Gastroesophageal sphincter (tissue), 4 donors: ENCODE measurements at regions not wholly inside any gene's neighbourhood (a gene's known extent, or its start where the extent isn't known, plus 50 kb on each side); places are given as distances from the start of the nearest gene placed in this dataset.

Source experiments
- ATAC-seq: fragments of 150-250 bp; one replicate; pipeline ENCODE4 v1.9.1; 2016; ENCODE audit warnings: mild to moderate bottlenecking, moderate library complexity
- H3K27ac ChIP-seq, 4 donors: fragments of 200-600 bp; sonication (generic) in 3 of 4; 1 replicate in 3 of 4; 2 replicates in 1 of 4; pipeline ENCODE4 v1.5.1; 2016 to 2019
- H3K27me3 ChIP-seq: fragments of 200-600 bp; sonication (generic); one replicate; pipeline ENCODE4 v1.5.1; 2019
- H3K36me3 ChIP-seq, 2 donors: fragments of 200-600 bp; sonication (generic); one replicate each; pipeline ENCODE4 v1.5.1; 2019; ENCODE audit warnings: control low read depth in 1 of 2
- H3K4me1 ChIP-seq, 3 donors: fragments of 200-600 bp; sonication (generic); 1 replicate in 2 of 3; 2 replicates in 1 of 3; pipeline ENCODE4 v1.5.1; 2016 to 2019; ENCODE audit warnings: control low read depth in 2 of 3
- H3K4me3 ChIP-seq, 2 donors: fragments of 200-600 bp; sonication (generic); one replicate each; pipeline ENCODE4 v1.5.1; 2019; ENCODE audit warnings: mild to moderate bottlenecking in 1 of 2, moderate library complexity in 1 of 2
- H3K9me3 ChIP-seq, 3 donors: fragments of 200-600 bp; sonication (generic); one replicate each; pipeline ENCODE4 v1.5.1; 2017 to 2019; ENCODE audit warnings: control low read depth in 2 of 3
- CTCF ChIP-seq, 4 experiments: fragments of 200-600 bp in 2 of 4; fragments of 450-650 bp in 2 of 4; sonication (generic) in 1 of 4; IDR thresholded peaks; one replicate each; pipeline ENCODE4 v1.5.1; 2017 to 2019; ENCODE audit warnings: antibody characterized with exemption in 4 of 4, mild to moderate bottlenecking in 2 of 4, moderate library complexity in 2 of 4
- EP300 ChIP-seq: sonication (generic); formaldehyde crosslinking; IDR thresholded peaks from one replicate; pipeline ENCODE4 v1.6.1; 2017; ENCODE audit warnings: antibody characterized with exemption, mild to moderate bottlenecking
- POLR2A ChIP-seq, 2 donors: fragments of 450-650 bp; IDR thresholded peaks; one replicate each; pipeline ENCODE4 v1.6.1; 2017; ENCODE audit warnings: antibody characterized with exemption in 2 of 2, mild to moderate bottlenecking in 2 of 2, moderate library complexity in 1 of 2
- POLR2AphosphoS5 ChIP-seq: sonication (generic); formaldehyde crosslinking; IDR thresholded peaks from one replicate; pipeline ENCODE4 v1.6.1; 2017; ENCODE audit warnings: antibody characterized with exemption
- WGBS, 2 donors: methylation state at CpG; one replicate each; pipeline ENCODE4 v1.1.5; 2018; ENCODE audit warnings: low coverage in 1 of 2; 5-methylcytosine and 5-hydroxymethylcytosine counted together

GRCh38 chr4:166628454-166628853, 605.8 kb downstream of the SPOCK3 start:
- Histone ChIP-seq H3K4me3 (no peak overlapping the region), H3K4me1 (no peaks in the 10 kb centered on the region), H3K36me3 (no peaks in the 10 kb centered on the region), H3K27me3 (no peaks in the 10 kb centered on the region), H3K9me3 (no peaks in the 10 kb centered on the region), H3K27ac (no peak overlapping the region)
- TF ChIP-seq POLR2AphosphoS5 (no peak), POLR2A (IDR thresholded peaks at IDR 0.05) (no peak), CTCF (IDR thresholded peaks at IDR 0.05) (no peak)
- no peak for ATAC-seq
- 0 to 75% methylated on average over 1 to 2 of the region's 2 CpGs for WGBS, 2 donors

GRCh38 chr4:166635367-166635766, 598.9 kb downstream of the SPOCK3 start:
- Histone ChIP-seq H3K9me3 (peaks cover 0 to 5% (median 0%) of the 10 kb centered on the region in 3 donors), H3K4me3 (no peak overlapping the region), H3K27me3 (no peaks in the 10 kb centered on the region), H3K27ac (no peak overlapping the region), H3K4me1 (no peaks in the 10 kb centered on the region), H3K36me3 (no peaks in the 10 kb centered on the region)
- TF ChIP-seq EP300 (no peak), CTCF (IDR thresholded peaks at IDR 0.05) (no peak), POLR2A (IDR thresholded peaks at IDR 0.05) (no peak), POLR2AphosphoS5 (no peak)
- 90 to 96% methylated on average over 2 of the region's 2 CpGs for WGBS, 2 donors
- ATAC-seq, result no peak

GRCh38 chr4:166637816-166638215, 596.5 kb downstream of the SPOCK3 start:
- H3K9me3 ChIP-seq, result peaks cover 0 to 5% (median 0%) of the 10 kb centered on the region in 3 donors
- TF ChIP-seq POLR2AphosphoS5 (no peak), EP300 (no peak), CTCF (IDR thresholded peaks at IDR 0.05) (no peak), POLR2A (IDR thresholded peaks at IDR 0.05) (no peak)
- no peak for ATAC-seq
- no peak overlapping the region for H3K4me3 ChIP-seq
- no peaks in the 10 kb centered on the region for H3K36me3 ChIP-seq
- H3K4me1 ChIP-seq, result no peaks in the 10 kb centered on the region
- H3K27me3 ChIP-seq, result no peaks in the 10 kb centered on the region
- no peak overlapping the region for H3K27ac ChIP-seq
- 86% methylated on average over 1 of the region's 2 CpGs; no CpG with 5 or more reads in 1 of the 2 donors for WGBS, 2 donors

- WGBS, 2 donors, result 86 to 88% methylated on average over 1 of the region's 1 CpG
- ATAC-seq, result no peak
- Histone ChIP-seq H3K4me1 (no peaks in the 10 kb centered on the region), H3K36me3 (no peaks in the 10 kb centered on the region), H3K9me3 (no peaks in the 10 kb centered on the region), H3K27ac (no peak overlapping the region), H3K4me3 (no peak overlapping the region), H3K27me3 (no peaks in the 10 kb centered on the region)
- TF ChIP-seq POLR2A (IDR thresholded peaks at IDR 0.05) (no peak), CTCF (IDR thresholded peaks at IDR 0.05) (no peak), EP300 (no peak), POLR2AphosphoS5 (no peak)
Observed at GRCh38 chr4:166655231-166655630, 579.1 kb downstream of the SPOCK3 start.

- no peak for ATAC-seq
- no peaks in the 10 kb centered on the region for H3K36me3 ChIP-seq
Observed at GRCh38 chr4:166655705-166656104, 578.6 kb downstream of the SPOCK3 start.

More at GRCh38 chr4:166655705-166656104, 578.6 kb downstream of the SPOCK3 start:
- WGBS, 2 donors, result 94% methylated on average over 4 to 5 of the region's 5 CpGs
- Histone ChIP-seq H3K27ac (no peak overlapping the region), H3K9me3 (no peaks in the 10 kb centered on the region), H3K27me3 (no peaks in the 10 kb centered on the region), H3K4me1 (no peaks in the 10 kb centered on the region), H3K4me3 (no peak overlapping the region)
- TF ChIP-seq POLR2A (IDR thresholded peaks at IDR 0.05), result no peak
- no peak for TF ChIP-seq EP300
- no peak for TF ChIP-seq POLR2AphosphoS5
- TF ChIP-seq CTCF (IDR thresholded peaks at IDR 0.05), result no peak
